ENCODE measurements at regions not wholly inside any gene's neighbourhood (a gene's known extent, or its start where the extent isn't known, plus 50 kb on each side); places are given as distances from the start of the nearest gene placed in this dataset.

DNA sequence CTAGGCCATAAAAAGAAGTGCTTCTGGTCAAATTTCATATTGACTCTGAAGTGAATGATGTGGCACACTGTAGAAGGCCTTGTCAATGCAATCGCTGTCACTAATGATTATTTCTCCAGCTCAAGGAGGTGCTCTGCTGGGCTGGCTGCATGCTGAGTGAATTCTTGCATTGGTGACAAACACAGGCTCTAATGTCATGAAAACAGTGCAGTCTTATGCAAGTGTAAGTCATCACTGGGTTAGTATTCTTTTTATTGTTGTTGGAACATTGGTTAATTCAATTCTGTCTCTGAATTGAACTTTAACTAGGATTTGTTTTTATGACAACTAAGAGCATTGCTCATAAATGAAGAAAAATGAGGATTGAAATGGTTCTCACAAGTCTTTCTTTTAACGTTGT is 57.3 kb upstream of the CD180 start:
- no peak for DNase-seq

DNA sequence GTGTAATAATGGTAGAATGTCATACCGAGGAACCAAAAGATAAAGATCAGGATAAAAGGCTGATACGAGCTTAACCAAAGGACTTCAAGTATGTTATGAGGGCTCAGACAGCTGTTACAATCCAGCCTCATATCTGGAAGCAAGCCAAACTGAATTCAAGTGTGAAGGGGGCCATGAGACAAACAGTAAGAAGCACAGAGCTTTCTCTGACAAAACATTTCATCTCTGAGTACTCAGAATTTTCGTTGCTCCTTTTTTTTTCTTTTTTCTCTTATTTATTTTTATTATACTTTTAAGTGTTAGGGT is 52.9 kb upstream of the CD180 start:
- no peak for DNase-seq

DNA sequence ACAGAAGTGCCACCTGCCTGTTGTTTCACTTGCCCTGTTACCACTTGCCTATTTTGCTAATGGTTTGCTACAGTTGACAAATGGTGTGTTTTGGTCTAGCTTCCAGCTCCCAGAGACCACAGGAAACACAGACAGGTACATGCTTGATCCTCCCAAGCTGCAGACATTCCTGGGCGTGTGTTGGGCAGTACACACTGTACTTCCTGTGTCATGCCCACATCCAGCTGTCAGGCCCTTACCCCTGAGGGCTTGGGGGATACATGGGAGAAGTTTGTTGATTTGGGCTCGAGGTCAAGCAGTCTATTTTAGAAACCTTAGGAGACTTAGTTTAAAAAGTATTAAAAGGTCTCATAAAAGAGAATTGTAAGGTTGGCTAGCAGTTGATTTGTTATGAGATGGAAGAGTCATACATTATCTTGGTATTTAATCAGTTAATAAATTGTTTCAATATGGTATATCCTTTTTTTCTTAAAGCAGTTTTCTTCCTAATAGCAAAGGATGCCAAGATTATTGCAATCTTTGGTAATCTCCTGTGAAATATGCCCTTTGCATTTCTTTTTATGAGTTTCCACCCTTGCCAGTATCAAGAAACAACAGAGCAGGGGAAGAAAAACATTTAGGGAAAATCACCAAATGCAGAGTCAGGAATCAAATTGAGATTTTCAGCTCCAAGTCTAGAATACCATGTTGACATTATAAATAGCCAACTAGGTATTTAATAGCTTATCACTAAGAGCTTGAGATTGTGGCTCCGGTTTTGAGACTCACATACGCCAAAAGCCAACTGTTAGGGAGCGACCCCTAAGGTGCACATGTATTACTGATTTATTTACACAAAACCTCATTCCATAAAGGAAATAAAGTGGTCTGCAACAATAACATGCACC is 52.3 kb upstream of the CD180 start:
- no peak for DNase-seq

DNA sequence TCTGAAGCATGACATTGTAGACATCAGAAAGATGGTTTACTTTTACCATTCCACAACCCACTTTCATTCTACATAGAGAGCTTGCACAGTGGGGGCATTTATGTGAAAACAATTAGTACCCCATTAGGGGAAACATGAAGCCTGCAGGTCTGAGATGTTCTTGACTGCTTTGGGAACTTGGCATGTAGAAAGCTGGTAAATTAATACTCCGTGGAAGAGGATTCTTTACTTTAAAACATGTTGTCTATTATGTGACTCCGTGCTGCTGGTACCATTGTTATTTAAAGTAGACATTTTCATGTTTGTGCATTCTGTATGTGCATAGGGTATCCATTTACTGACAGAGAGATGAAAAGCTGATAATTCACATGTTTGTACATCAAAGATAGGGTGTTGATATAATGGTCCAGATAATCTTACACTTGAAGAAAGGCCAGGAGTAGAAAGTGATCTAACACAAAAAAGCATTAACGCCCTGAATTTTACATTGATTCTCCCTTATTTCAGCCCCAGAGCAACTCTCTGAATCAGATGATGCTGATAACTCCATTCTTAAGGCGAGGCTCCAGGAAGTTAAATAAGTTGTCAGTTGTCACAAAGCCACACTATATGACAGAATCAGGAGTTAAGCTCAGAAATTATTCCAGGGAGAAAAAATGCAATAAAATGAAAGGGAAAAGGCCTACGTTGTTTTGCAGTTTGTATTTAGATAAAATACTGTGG is 50.1 kb upstream of the CD180 start:
- DNase-seq, result no peak

Data from 8988T (cell line).